HL-60 (cell line): ENCODE measurements at regions not wholly inside any gene's neighbourhood (a gene's known extent, or its start where the extent isn't known, plus 50 kb on each side); places are given as distances from the start of the nearest gene placed in this dataset.
"Not testable (repeated sequence)": the region's sequence is repeated elsewhere in the genome, so short reads cannot be mapped to it uniquely, and the experiment has no call there.

Experiments
- GABPA ChIP-seq: IDR thresholded peaks from 2 replicates; pipeline ENCODE4 v1.6.1; 2012; ENCODE audit warnings: low read depth
- POLR2AphosphoS5 ChIP-seq: IDR thresholded peaks from 2 replicates; pipeline ENCODE4 v1.6.1; 2012; ENCODE audit warnings: low read depth
- SPI1 ChIP-seq: IDR thresholded peaks from 2 replicates; pipeline ENCODE4 v1.6.1; 2012; ENCODE audit warnings: low read depth, mild to moderate bottlenecking, borderline replicate concordance
- TF ChIP-seq, protein P1 (sequence below): IDR thresholded peaks from one replicate; pipeline ENCODE4 v1.5.1; 2011; ENCODE audit warnings: low read length, control low read depth, inconsistent platforms; ENCODE audit not compliant: insufficient read depth

DNA sequence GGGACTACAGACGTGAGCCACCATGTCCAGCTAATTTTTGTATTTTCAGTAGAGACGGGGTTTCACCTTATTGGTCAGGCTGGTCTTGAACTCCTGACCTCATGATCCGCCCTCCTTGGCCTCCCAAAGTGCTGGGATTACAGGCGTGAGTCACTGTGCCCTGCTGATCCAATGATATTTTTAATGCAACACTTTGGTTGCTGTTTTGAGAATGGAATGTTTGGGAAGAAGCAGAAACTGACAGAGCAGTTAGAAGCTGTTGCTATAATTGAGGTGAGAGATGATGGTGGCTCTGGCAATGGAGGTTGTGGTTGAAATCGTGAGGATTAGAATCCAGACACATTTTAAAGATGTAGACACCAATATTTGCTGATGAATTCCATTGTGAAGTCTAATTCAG lies 1209.9 kb upstream of the GOT2 start:
- TF ChIP-seq, protein P1, sequence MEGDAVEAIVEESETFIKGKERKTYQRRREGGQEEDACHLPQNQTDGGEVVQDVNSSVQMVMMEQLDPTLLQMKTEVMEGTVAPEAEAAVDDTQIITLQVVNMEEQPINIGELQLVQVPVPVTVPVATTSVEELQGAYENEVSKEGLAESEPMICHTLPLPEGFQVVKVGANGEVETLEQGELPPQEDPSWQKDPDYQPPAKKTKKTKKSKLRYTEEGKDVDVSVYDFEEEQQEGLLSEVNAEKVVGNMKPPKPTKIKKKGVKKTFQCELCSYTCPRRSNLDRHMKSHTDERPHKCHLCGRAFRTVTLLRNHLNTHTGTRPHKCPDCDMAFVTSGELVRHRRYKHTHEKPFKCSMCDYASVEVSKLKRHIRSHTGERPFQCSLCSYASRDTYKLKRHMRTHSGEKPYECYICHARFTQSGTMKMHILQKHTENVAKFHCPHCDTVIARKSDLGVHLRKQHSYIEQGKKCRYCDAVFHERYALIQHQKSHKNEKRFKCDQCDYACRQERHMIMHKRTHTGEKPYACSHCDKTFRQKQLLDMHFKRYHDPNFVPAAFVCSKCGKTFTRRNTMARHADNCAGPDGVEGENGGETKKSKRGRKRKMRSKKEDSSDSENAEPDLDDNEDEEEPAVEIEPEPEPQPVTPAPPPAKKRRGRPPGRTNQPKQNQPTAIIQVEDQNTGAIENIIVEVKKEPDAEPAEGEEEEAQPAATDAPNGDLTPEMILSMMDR = not testable (repeated sequence)
- not testable (repeated sequence) for TF ChIP-seq POLR2AphosphoS5, SPI1, GABPA
